WTC11 (cell line): ENCODE measurements at regions not wholly inside any gene's neighbourhood (a gene's known extent, or its start where the extent isn't known, plus 50 kb on each side); places are given as distances from the start of the nearest gene placed in this dataset.

Experiments used
- CTCF ChIP-seq: fragments of 200-600 bp; IDR thresholded peaks from 2 replicates; pipeline ENCODE4 v1.8.0; 2022; ENCODE audit warnings: antibody characterized with exemption
- ELF4 ChIP-seq: sonication (generic); formaldehyde crosslinking; IDR thresholded peaks from 2 replicates; pipeline ENCODE4 v1.8.1; 2022; ENCODE audit warnings: low read depth, mild to moderate bottlenecking, moderate library complexity, missing genetic modification reagents
- ESRRA ChIP-seq: sonication (generic); formaldehyde crosslinking; IDR thresholded peaks from 2 replicates; pipeline ENCODE4 v1.8.1; 2022; ENCODE audit warnings: mild to moderate bottlenecking, missing genetic modification reagents, borderline replicate concordance
- ETV6 ChIP-seq: sonication (generic); formaldehyde crosslinking; IDR thresholded peaks from 2 replicates; pipeline ENCODE4 v1.8.1; 2022; ENCODE audit warnings: mild to moderate bottlenecking, missing genetic modification reagents
- FOXP1 ChIP-seq: sonication (generic); formaldehyde crosslinking; IDR thresholded peaks from 2 replicates; pipeline ENCODE4 v1.8.0; 2022; ENCODE audit warnings: missing genetic modification reagents, mild to moderate bottlenecking, moderate library complexity, borderline replicate concordance
- KAT7 ChIP-seq: sonication (generic); formaldehyde crosslinking; IDR thresholded peaks from 2 replicates; pipeline ENCODE4 v1.8.1; 2023; ENCODE audit warnings: missing genetic modification reagents, mild to moderate bottlenecking, borderline replicate concordance
- MLX ChIP-seq: sonication (generic); formaldehyde crosslinking; IDR thresholded peaks from 2 replicates; pipeline ENCODE4 v1.8.1; 2023; ENCODE audit warnings: mild to moderate bottlenecking, missing genetic modification reagents, moderate library complexity
- NFE2L1 ChIP-seq: sonication (generic); formaldehyde crosslinking; IDR thresholded peaks from 2 replicates; pipeline ENCODE4 v1.8.1; 2023; ENCODE audit warnings: missing genetic modification reagents
- NR2C2 ChIP-seq: sonication (generic); formaldehyde crosslinking; IDR thresholded peaks from 2 replicates; pipeline ENCODE4 v1.8.0; 2022; ENCODE audit warnings: mild to moderate bottlenecking, missing genetic modification reagents
- NR3C1 ChIP-seq: sonication (generic); formaldehyde crosslinking; conservative IDR thresholded peaks from 2 replicates; pipeline ENCODE4 v1.8.1; 2023; ENCODE audit warnings: low read depth, mild to moderate bottlenecking, missing genetic modification reagents
- OVOL2 ChIP-seq: fragments of 250-450 bp; sonication (Bioruptor Pico); IDR thresholded peaks from 2 replicates; pipeline ENCODE4 v1.9.0; 2021; ENCODE audit warnings: mild to moderate bottlenecking, borderline replicate concordance
- PRDM15 ChIP-seq: sonication (generic); formaldehyde crosslinking; IDR thresholded peaks from 2 replicates; pipeline ENCODE4 v1.8.0; 2022; ENCODE audit warnings: missing genetic modification reagents
- SMAD3 ChIP-seq: sonication (generic); formaldehyde crosslinking; IDR thresholded peaks from 2 replicates; pipeline ENCODE4 v1.8.0; 2022; ENCODE audit warnings: missing genetic modification reagents, mild to moderate bottlenecking, borderline replicate concordance

- no peak for TF ChIP-seq ELF4 (CRISPR knock-in tag)
- TF ChIP-seq FOXP1 (CRISPR knock-in tag), result no peak
- TF ChIP-seq NR2C2 (CRISPR knock-in tag), result no peak
- TF ChIP-seq NFE2L1 (CRISPR knock-in tag), result no peak
- no peak for TF ChIP-seq PRDM15 (CRISPR knock-in tag)
- TF ChIP-seq CTCF, result no peak
- no peak for TF ChIP-seq KAT7 (CRISPR knock-in tag)
- no peak for TF ChIP-seq ESRRA (CRISPR knock-in tag)
- TF ChIP-seq OVOL2 (CRISPR knock-in tag), result no peak
- no peak for TF ChIP-seq ETV6
- no peak for TF ChIP-seq SMAD3 (CRISPR knock-in tag)
- no peak for TF ChIP-seq MLX
- TF ChIP-seq NR3C1 (CRISPR knock-in tag), result no peak
These were observed 59.6 kb upstream of the GAS1 start for GRCh38 chr9:87006956-87007355.
